22Rv1 (cell line): ENCODE measurements at regions not wholly inside any gene's neighbourhood (a gene's known extent, or its start where the extent isn't known, plus 50 kb on each side); places are given as distances from the start of the nearest gene placed in this dataset.

Experiments used
- H3K27ac ChIP-seq: fragments of 450-650 bp; 2 replicates; pipeline ENCODE4 v1.5.1; 2017
- ZFX ChIP-seq: fragments of 450-650 bp; IDR thresholded peaks from 2 replicates; pipeline ENCODE4 v1.6.1; 2017; ENCODE audit warnings: antibody characterized with exemption, borderline replicate concordance
- TF ChIP-seq, protein P1 (sequence below): fragments of 450-650 bp; IDR thresholded peaks from 2 replicates; pipeline ENCODE4 v1.5.1; 2017; ENCODE audit warnings: mild to moderate bottlenecking

GRCh38 chr2:8170552-8171327, 511.1 kb upstream of the ID2 start:
- no peak for TF ChIP-seq ZFX
- TF ChIP-seq, protein P1, sequence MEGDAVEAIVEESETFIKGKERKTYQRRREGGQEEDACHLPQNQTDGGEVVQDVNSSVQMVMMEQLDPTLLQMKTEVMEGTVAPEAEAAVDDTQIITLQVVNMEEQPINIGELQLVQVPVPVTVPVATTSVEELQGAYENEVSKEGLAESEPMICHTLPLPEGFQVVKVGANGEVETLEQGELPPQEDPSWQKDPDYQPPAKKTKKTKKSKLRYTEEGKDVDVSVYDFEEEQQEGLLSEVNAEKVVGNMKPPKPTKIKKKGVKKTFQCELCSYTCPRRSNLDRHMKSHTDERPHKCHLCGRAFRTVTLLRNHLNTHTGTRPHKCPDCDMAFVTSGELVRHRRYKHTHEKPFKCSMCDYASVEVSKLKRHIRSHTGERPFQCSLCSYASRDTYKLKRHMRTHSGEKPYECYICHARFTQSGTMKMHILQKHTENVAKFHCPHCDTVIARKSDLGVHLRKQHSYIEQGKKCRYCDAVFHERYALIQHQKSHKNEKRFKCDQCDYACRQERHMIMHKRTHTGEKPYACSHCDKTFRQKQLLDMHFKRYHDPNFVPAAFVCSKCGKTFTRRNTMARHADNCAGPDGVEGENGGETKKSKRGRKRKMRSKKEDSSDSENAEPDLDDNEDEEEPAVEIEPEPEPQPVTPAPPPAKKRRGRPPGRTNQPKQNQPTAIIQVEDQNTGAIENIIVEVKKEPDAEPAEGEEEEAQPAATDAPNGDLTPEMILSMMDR = no peak
- H3K27ac ChIP-seq = no peak overlapping the region

- no peak for TF ChIP-seq ZFX
- TF ChIP-seq, protein P1 = no peak
- H3K27ac ChIP-seq = no peak overlapping the region
Observed at GRCh38 chr2:8171608-8172007, 510.2 kb upstream of the ID2 start.

GRCh38 chr2:8172661-8173060, 509.2 kb upstream of the ID2 start:
- TF ChIP-seq, protein P1 = no peak
- no peak for TF ChIP-seq ZFX
- no peak overlapping the region for H3K27ac ChIP-seq

GRCh38 chr2:8174641-8175257, 507.1 kb upstream of the ID2 start:
- no peak overlapping the region for H3K27ac ChIP-seq
- TF ChIP-seq, protein P1 = no peak
- no peak for TF ChIP-seq ZFX

- no peak overlapping the region for H3K27ac ChIP-seq
- no peak for TF ChIP-seq ZFX
- TF ChIP-seq, protein P1 = no peak
Observed at GRCh38 chr2:8176887-8177286, 505.0 kb upstream of the ID2 start.

- TF ChIP-seq, protein P1 = no peak
- no peak for TF ChIP-seq ZFX
- no peak overlapping the region for H3K27ac ChIP-seq
Observed at GRCh38 chr2:8177566-8177965, 504.3 kb upstream of the ID2 start.

DNA sequence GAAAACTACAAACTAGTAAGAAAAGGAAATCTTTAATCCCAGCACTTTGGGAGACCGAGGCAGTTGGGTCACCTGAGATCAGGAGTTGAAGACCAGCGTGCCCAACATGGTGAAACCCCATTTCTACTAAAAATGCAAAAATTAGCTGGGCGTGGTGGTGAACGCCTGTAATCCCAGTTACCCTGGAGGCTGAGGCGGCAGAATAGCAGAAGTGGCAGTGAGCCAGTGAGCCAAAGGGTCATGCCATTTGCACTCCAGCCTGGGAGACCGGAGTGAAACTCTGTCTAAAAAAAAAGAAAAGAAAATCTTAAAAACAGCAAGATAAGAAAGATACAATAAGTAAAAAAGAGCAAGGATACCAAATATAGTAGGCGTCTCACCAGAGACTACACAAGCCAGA, 502.9 kb upstream of the ID2 start:
- TF ChIP-seq ZFX = no peak
- TF ChIP-seq, protein P1 = no peak

More for the DNA sequence above, 502.9 kb upstream of the ID2 start:
- no peak overlapping the region for H3K27ac ChIP-seq
